ENCODE measurements at regions not wholly inside any gene's neighbourhood (a gene's known extent, or its start where the extent isn't known, plus 50 kb on each side); places are given as distances from the start of the nearest gene placed in this dataset.

DNA sequence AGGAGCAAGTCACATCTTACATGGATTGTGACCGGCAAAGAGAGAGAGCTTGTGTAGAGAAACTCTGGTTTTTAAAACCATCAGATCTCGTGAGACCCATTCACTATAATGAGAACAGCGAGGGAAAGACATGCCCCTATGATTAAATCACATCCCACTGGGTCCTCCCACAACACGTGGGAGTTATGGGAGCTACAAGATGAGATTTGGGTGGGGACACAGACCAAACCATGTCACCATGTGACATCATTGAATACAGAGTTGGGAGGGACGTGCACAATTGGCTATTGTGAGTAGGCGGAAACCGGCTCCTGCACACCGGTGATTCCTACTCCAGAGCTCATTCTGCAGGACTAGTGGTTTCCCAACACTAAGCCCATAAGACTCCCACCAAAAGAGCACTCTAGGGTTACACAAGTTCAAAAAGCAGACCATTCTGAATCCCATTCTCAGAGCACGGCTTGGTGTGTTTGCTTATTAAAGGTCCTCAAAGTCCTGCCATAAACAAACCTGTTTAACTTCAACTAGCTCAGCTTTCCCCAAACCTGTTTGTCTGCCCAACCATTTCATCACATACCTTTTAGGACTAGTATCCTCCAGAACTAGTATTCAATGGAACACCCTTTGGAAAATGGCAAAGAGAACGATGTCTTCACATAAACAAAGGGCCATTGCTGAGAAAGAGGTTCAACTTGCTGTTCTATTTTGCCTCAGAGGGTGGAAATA lies 167.6 kb downstream of the TLE3 start:
- no peak overlapping the region for H3K4me3 ChIP-seq (ENCODE audit: low read depth, low read length)
- DNase-seq (ENCODE audit: low read depth) = no peak

DNA sequence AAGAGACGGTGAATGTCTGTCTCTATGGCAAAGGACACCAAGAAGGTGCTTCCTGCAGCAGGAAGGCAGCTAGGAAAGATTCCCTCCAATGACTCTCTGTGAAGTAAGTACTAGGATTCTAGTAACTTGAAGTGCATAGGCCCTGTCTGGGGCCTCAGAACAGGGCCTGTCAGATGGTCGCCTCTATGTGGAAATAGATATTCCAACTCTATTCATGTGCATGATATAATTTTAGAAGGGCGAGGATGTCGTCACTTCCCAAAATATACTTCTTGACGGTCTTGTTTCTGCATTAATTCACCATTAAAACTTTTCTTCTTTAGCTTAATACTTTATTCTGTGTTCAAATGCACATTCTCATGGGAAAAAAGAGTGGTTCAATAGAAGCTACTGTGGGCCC lies 167.0 kb downstream of the TLE3 start:
- DNase-seq (ENCODE audit: low read depth) = no peak
- no peak overlapping the region for H3K4me3 ChIP-seq (ENCODE audit: low read depth, low read length)

DNA sequence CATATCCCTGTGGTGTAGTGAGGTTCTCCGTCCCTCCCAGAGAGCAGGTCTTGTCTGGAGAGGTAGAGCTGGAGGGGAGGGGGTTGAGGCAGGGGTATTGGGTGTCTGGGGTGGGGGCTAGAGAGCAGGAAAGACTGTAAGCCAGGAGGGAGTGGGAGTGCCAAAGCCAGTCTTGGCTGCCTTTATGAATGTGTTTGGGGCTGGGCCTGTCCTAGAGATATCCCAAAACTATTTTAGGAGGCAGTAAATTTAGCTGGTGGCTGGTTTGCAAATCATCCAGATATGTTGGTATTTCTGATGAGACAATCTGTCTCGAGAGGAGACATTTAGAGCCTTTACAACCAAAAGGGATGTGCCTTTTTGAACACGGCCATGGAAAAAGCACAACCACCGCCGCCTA lies 166.6 kb downstream of the TLE3 start:
- no peak overlapping the region for H3K4me3 ChIP-seq (ENCODE audit: low read depth, low read length)
- DNase-seq (ENCODE audit: low read depth) = no peak

DNA sequence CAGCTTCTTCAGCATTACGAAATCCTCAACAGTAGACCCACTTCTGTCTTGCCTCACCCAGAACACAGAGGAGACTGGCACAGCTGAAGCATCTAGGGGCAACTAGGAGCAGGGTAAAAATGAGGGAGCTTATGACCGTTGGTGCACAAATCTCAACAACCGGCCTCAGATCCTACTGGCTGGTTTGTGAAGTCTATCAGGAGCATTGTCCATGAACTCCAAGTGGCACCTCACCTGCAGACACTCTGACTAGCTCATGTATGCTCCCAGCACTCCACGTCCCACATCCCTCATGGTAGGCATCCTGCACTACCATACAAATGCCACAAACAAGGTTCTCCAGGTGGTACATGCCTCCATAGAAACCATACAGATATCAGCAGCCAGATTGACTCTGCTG lies 163.1 kb downstream of the TLE3 start:
- no peak for DNase-seq (ENCODE audit: low read depth)
- no peak overlapping the region for H3K4me3 ChIP-seq (ENCODE audit: low read depth, low read length)

DNA sequence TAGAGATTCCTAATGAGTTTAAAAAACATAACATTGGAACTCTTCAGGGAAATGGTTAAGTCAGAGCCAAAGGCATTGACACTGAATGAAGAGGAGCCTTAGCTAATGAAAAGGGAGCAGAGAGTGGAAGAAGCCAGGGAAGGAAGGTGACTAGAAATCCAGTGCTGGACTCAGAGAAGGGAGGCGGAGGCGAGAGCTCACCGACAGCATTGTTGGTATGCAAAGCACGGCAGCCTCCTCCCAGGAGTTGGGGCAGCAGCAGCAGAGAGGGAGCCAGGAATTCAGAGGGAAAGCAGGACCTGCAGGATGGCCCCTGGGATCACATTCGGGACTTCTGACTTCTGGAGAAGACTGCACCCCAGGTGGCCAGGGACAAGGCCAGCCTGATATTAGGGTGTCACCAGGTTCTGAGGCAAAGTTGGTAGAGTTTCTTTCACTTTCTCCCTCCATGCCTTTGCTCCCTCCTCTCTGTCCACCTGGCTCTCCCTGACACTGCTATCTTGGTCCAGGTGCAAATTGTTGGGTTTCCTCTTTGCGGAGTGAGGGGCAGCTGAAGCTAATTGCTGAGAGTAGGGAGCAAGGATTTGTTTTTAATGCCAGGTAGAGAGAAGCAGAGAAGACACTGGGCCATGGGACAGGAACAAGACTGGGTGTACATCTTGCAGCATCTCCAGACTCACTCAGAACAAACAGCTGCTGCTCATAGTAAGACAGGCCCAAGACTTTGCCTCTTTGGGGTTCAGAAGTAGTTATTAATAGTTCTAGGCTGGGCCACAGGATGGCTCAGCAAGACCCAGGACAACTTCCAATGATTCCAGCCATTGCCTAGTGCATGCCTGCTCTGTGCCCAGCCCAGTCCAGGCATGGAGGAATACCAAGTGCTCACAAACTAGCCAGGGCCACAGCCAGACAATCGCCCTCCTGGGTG lies 157.9 kb downstream of the TLE3 start:
- no peak overlapping the region for H3K4me3 ChIP-seq (ENCODE audit: low read depth, low read length)
- no peak for DNase-seq (ENCODE audit: low read depth)

DNA sequence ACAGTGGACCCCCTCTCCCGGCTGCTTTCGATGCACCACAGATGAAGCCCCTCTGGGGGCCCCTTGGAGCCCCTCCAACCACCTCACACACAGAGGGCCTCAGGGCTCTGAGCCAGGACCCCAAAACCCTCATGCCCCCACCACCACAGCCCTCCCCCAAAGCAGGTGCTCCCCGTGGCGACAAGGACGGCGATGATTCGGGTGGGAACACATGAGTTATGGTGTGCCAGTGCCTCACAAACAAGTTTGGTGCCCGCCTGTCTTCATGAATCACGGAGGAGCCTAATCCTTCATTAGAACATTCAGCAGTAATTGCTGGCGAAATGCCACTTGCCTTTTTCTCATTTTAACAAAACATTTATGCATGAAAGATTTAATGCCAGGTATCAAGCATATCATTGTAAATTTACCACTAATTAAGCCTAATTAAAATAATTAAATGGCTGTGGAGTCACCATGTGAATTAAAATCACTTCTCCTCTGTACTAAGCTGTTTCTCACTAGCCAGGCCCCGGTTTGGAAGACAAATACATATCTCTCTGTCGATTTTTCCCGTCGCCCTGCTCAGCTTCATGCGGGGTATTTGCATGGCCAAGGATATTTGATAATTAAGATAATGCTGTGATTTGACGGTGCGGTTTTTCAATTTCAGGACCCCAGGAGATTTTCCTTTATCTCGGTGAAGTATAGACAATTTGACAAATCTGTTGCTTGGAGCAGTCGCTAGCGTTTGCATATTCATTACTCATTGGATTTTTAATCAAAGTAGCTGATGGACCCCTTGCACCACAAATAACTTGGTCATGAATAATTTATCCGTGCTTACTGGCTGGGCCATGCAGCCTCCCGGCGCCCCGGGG lies 157.0 kb downstream of the TLE3 start:
- no peak overlapping the region for H3K4me3 ChIP-seq (ENCODE audit: low read depth, low read length)
- DNase-seq (ENCODE audit: low read depth) = no peak

DNA sequence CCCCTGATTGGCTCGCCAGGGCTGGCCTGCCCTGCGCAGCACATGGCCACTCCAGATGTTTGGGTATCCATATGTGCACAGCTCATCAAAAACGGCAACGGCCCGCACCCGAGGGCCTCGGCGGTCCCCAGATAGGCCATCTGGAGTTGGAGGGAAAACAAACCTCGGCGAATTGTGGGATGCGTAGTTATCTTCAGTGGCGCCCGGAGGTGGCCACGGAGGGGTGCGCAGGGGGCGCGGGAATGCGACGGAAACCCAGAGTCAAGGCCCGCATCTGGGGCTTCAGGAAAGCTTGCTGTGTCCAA lies 156.5 kb downstream of the TLE3 start:
- no peak for DNase-seq (ENCODE audit: low read depth)
- H3K4me3 ChIP-seq (ENCODE audit: low read depth, low read length) = no peak overlapping the region

DNA sequence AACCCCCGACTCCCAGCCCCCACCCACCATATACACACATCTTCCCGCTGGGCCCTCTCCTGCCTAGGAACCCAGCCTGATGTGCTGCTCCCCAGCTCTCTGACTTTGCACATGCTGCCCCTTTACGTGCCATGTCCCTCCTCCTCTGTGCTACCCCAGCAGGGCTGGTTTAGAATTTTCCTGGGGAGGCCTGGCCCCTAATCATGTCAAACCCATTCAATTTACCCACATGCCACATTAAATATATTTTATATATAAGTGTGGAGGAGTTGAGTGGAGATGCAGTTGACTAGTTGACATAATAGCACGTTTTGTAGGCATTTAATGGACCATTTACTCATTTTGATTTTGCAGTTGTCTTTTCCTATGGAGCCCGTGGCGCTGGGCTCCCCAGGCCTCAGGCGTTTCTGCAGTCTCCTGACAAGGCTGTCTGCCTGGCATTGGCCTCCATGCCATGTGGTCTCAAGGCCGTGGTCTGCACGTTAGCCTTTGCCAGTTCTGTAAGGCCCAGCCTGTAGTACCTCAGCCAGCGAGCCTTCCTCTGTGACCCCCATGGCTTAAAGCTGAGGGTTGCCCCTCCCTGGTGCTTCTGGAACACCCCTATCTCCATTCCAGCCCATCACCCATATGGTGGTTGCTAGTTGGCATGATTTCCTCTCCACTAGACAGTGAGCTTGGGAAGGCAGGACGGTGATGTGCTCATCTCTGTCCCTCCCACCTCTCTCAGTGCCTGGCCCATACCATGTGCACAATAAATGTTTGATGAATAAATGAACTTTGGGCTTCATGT lies 155.8 kb downstream of the TLE3 start:
- DNase-seq (ENCODE audit: low read depth) = no peak
- no peak overlapping the region for H3K4me3 ChIP-seq (ENCODE audit: low read depth, low read length)

DNA sequence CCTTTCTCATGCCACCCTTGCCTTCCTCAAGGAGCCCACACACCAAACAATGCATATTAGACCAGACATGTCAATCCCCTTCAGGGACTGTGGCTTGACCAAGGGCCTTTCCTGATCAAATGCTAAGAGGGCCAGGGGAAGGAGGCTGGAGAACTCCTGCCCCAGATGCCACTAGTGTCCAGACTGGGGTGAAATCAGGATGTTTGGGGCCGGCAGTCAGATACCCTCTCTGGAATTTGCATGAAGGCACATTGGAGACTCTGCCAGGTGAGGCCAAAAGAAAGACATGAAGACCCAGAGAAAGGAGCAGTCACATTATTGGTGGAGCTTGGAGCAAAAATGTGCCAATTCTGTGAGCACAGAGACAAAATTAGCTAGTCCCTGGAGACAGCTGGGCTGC lies 154.1 kb downstream of the TLE3 start:
- no peak for DNase-seq (ENCODE audit: low read depth)
- H3K4me3 ChIP-seq (ENCODE audit: low read depth, low read length) = no peak overlapping the region

DNA sequence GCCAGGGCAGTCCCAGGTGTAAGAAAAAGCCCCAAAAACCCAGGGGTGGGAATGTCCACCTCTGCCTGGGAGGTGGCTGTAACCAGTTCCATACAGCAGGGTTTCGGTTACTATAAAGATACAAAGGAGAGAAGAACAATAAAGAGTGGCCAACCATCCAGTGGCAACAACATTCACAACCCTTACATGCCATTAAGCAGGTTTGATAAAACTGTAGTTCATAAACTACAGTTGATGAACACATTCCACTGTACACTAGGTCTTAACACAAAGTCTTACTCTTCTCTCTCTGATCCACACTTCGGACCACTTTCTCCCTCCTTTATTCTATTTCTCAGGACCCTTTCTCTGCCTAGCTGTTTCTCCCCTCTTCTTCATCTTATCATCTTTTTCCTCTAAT lies 152.0 kb downstream of the TLE3 start:
- no peak for DNase-seq (ENCODE audit: low read depth)
- H3K4me3 ChIP-seq (ENCODE audit: low read depth, low read length) = no peak overlapping the region

DNA sequence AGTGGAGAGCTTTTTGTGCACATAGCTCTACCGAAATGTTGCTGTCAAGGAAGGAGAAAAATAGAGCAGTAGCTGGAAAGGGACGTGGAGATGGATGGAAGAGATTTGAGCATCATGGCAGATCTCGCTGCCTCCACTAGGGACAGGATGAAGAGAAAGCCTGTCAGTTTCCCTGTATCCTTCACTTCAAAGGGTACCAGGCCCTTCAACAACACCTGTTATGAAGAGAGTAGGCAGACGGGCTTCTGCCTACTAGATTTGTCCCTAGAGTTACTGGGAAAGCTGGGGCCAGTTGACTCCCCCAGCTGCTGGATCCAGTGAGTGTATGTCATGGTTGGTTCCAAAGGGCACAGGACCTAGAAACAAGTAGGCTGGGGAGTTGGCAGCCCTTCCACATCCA lies 150.8 kb downstream of the TLE3 start:
- no peak for DNase-seq (ENCODE audit: low read depth)
- no peak overlapping the region for H3K4me3 ChIP-seq (ENCODE audit: low read depth, low read length)

DNA sequence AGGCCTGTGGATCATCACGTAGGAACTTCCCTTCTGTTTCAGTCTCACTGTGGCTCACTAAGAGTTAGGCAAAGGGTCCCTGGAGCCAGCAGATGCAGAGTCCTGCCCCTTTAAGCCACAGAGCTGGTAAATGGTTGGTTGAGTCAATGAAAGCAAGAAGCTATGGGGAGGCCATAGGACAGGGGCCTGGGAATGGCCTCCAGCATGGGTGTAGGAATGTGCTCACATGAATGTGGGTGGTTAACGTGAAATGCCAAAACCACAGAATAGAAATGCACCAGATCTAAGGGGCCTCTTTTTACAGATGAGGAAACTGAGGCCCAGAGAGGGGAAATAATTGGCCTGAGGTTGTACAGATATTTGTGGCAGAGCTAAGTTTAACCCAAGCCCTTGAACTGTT lies 150.3 kb downstream of the TLE3 start:
- no peak for DNase-seq (ENCODE audit: low read depth)
- H3K4me3 ChIP-seq (ENCODE audit: low read depth, low read length) = no peak overlapping the region

DNA sequence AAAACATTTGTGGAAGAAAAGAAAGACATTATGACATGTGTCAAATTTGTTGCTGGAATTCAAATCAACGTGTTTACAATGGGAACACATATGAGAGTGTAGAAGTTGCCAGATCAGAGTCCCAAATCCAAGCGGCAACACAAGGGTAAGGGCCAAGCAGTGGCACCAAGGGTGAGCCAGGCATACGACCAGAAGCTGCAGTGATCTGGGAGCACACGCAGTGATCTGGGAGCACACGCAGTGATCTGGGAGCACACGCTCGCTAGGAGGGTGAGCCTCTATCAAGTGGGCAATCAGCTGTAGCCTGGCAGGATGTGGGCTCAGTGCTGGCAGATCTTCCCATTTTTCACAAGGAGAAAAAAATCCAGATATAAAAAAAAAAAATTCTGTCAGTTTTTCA lies 148.2 kb downstream of the TLE3 start:
- H3K4me3 ChIP-seq (ENCODE audit: low read depth, low read length) = no peak overlapping the region
- no peak for DNase-seq (ENCODE audit: low read depth)

DNA sequence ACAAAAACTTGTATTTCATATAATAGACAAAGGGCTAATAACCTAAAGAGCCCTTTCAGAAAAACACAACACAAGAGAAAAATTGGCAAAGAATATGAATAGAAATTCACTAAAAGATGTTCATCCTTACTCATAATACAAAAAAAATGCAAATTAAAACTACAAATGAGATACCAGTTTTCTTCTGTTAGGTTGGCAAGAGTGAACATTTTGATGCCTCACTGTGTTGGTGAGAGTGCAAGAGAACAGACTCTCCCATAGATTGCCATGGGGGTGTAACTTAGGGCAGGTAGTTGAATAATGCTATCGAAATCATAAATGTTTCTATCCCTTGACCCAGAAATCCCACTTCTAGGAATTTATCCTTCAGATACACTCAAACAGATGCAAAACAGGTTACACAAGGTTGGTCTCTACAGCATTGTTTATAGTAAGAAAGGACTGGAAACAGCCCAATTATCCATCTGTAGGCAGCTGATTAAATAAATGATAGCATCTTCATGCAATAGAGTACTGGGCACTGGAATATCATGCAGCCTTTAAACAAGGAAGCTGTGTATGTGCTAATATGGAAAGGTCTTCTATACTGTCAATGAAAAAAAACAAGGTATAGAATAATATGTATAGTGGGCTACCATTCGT lies 146.3 kb downstream of the TLE3 start:
- H3K4me3 ChIP-seq (ENCODE audit: low read depth, low read length) = no peak overlapping the region
- DNase-seq (ENCODE audit: low read depth) = no peak

DNA sequence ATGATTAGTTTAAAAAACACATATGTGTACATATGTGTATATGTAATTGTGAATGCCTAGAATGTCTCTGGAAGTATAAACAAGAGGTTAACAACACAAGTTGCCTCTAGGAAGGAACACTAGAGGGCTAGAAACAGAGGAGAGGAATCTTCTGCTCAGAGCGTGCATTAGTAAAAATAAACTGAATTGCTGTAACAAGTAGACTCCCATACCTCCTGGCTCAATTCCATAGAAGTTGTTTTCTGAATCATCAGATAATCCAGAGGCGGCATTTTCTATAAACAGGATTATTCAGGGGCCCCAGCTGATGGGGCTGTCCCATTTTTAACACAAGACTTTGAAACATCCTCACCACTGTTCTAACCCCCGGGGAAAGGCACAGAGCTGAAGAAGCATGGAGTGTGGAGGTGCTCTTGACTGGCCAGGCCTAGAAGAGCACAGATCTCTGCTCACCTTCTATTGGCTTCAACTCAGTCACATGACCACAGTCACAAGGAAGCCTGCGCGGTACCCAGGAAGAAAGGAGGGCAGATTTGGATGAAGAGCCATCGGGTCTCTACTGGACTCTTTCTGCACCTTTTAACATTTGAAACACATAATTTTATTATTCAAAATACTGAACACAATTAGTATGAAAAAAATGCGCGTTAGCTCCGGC lies 145.7 kb downstream of the TLE3 start:
- DNase-seq (ENCODE audit: low read depth) = no peak
- H3K4me3 ChIP-seq (ENCODE audit: low read depth, low read length) = no peak overlapping the region

DNA sequence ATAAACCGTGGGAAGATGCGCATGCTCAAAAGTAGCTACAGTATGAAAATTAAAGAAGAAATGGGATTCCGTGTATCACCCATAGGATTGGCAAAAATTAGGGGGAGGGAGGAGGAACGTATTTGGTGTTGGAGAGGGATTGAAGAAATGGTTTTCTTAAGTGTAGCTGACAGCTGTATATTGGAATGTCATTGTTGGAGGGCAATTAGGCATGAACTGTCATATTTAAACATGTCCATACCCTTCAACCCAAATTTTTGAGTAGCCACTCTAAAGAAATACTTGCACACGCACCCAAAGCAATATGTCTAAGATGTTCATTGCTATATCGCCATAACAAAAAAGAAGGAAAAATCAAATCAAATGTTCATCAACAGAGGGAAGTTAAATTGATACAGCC lies 144.7 kb downstream of the TLE3 start:
- H3K4me3 ChIP-seq (ENCODE audit: low read depth, low read length) = no peak overlapping the region
- DNase-seq (ENCODE audit: low read depth) = no peak

DNA sequence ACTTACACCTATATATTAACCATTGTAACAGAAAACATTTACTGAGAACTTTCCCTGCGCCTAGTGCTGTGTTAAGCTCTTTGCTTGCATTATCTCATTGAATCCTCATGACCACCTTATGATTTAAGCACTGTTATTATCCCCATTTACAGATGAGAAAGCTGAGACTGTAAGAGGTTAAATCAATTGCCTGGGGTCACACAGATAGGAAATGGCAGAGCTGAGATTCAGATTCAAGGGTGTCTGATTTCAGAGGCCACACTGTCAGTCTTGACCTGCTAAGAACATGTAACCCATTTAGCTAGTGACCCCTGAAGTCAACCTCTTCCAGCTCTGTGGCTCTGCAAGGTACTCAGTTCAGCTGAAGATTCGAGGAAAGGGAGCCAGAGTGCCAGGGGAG lies 143.9 kb downstream of the TLE3 start:
- DNase-seq (ENCODE audit: low read depth) = no peak

DNA sequence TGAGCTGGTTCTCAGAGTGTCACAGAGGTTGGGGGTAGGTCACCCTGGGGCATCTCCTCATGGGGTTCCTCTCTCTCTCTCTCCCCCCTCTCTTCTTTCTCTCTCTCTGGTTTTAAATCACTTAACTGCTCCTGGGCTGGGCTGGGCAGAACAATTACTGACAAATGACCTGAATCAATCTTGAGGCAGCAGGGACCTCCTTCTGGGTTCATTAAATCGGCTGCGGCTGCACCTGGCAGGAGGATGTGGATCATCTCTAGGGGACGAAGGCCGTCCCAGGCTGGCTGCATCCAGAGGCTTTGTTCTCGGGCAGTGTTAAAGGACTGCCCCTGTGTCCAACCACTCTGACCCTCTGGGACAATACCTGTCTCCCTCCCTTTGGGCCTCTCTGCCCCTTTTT lies 143.1 kb downstream of the TLE3 start:
- no peak for DNase-seq (ENCODE audit: low read depth)
- no peak overlapping the region for H3K4me3 ChIP-seq (ENCODE audit: low read depth, low read length)

More for the DNA sequence above, 143.9 kb downstream of the TLE3 start:
- no peak overlapping the region for H3K4me3 ChIP-seq (ENCODE audit: low read depth, low read length)
